HEK293 (cell line): ENCODE measurements at regions not wholly inside any gene's neighbourhood (a gene's known extent, or its start where the extent isn't known, plus 50 kb on each side); places are given as distances from the start of the nearest gene placed in this dataset.

Source experiments
- CTCF ChIA-PET: fragments of 350-600 bp; formaldehyde crosslinking; extraction: SDS; loops from one replicate; lab custom pipeline; 2021; ENCODE audit warnings: antibody characterized with exemption; lab: Yijun Ruan, JAX
- POLR2A ChIA-PET: fragments of 300-600 bp; formaldehyde crosslinking; extraction: SDS; loops from one replicate; lab custom pipeline; 2020; ENCODE audit warnings: antibody characterized with exemption, inconsistent platforms; lab: Yijun Ruan, JAX
- H3K27ac ChIP-seq: fragments of 200-500 bp; sonication (Bioruptor generic); 2 replicates; pipeline ENCODE4 v1.5.1; 2014; ENCODE audit warnings: low read depth, low read length, control low read depth, inconsistent platforms; ENCODE audit errors: extremely low read depth
- H3K36me3 ChIP-seq, 2 experiments: fragments of 200-500 bp in 1 of 2; sonication (Bioruptor generic) in 1 of 2; 1 replicate in 1 of 2; 2 replicates in 1 of 2; pipeline ENCODE4 v1.5.1; 2014 to 2017; ENCODE audit warnings: inconsistent platforms in 2 of 2, low read length in 2 of 2; ENCODE audit not compliant: control insufficient read depth in 2 of 2, insufficient read depth in 1 of 2
- H3K4me1 ChIP-seq: fragments of 200-500 bp; sonication (Bioruptor generic); 2 replicates; pipeline ENCODE4 v1.5.1; 2014; ENCODE audit warnings: mild to moderate bottlenecking, low read length, inconsistent platforms; ENCODE audit not compliant: control insufficient read depth, insufficient read depth
- H3K4me3 ChIP-seq: 2 replicates; pipeline ENCODE4 v1.5.1; 2011; ENCODE audit warnings: low read depth, mild to moderate bottlenecking, control low read depth, low read length, moderate library complexity
- H3K9me3 ChIP-seq: fragments of 200-500 bp; sonication (Bioruptor generic); 2 replicates; pipeline ENCODE4 v1.5.1; 2014; ENCODE audit warnings: low read depth, low read length, inconsistent platforms; ENCODE audit not compliant: control insufficient read depth, insufficient read depth
- BCL11A ChIP-seq: fragments of 450-650 bp; formaldehyde crosslinking; IDR thresholded peaks from 2 replicates; pipeline ENCODE4 v1.5.1; 2016; ENCODE audit warnings: low read depth, missing biosample characterization, missing genetic modification characterization
- BCL11B ChIP-seq: fragments of 450-650 bp; formaldehyde crosslinking; IDR thresholded peaks from 2 replicates; pipeline ENCODE4 v1.5.1; 2016; ENCODE audit warnings: low read depth, missing biosample characterization, missing genetic modification characterization
- CTCF ChIP-seq: fragments of 450-650 bp; formaldehyde crosslinking; IDR thresholded peaks from 2 replicates; pipeline ENCODE4 v1.5.1; 2016; ENCODE audit warnings: missing biosample characterization, missing genetic modification characterization
- KLF1 ChIP-seq: fragments of 450-650 bp; formaldehyde crosslinking; IDR thresholded peaks from 2 replicates; pipeline ENCODE4 v1.5.1; 2016; ENCODE audit warnings: missing biosample characterization, missing genetic modification characterization
- MEIS1 ChIP-seq: sonication (generic); formaldehyde crosslinking; IDR thresholded peaks from 2 replicates; pipeline ENCODE4 v1.8.1; 2022; ENCODE audit warnings: missing genetic modification reagents, mild to moderate bottlenecking, borderline replicate concordance
- MYNN ChIP-seq: fragments of 450-650 bp; formaldehyde crosslinking; IDR thresholded peaks from 2 replicates; pipeline ENCODE4 v1.5.1; 2016; ENCODE audit warnings: missing biosample characterization, missing genetic modification characterization, borderline replicate concordance
- PBX3 ChIP-seq: sonication (generic); formaldehyde crosslinking; IDR thresholded peaks from 2 replicates; pipeline ENCODE4 v1.8.1; 2022; ENCODE audit warnings: mild to moderate bottlenecking, moderate library complexity, missing genetic modification reagents
- SETDB1 ChIP-seq: IDR thresholded peaks from one replicate; pipeline ENCODE4 v1.6.1; 2017; ENCODE audit warnings: mild to moderate bottlenecking, low read length, moderate library complexity, mixed read lengths; ENCODE audit not compliant: insufficient read length
- YY1 ChIP-seq: fragments of 450-650 bp; formaldehyde crosslinking; IDR thresholded peaks from 2 replicates; pipeline ENCODE4 v1.5.1; 2018; ENCODE audit warnings: missing biosample characterization, missing genetic modification characterization
- YY2 ChIP-seq: fragments of 450-650 bp; formaldehyde crosslinking; IDR thresholded peaks from 2 replicates; pipeline ENCODE4 v1.5.1; 2016; ENCODE audit warnings: missing biosample characterization, missing genetic modification characterization
- ZBTB6 ChIP-seq: fragments of 450-650 bp; formaldehyde crosslinking; IDR thresholded peaks from 2 replicates; pipeline ENCODE4 v1.5.1; 2017; ENCODE audit warnings: missing biosample characterization, missing genetic modification characterization
- ZFP37 ChIP-seq: fragments of 450-650 bp; formaldehyde crosslinking; IDR thresholded peaks from 2 replicates; pipeline ENCODE4 v1.5.1; 2016; ENCODE audit warnings: missing biosample characterization, missing genetic modification characterization
- ZFP69B ChIP-seq: fragments of 450-650 bp; formaldehyde crosslinking; IDR thresholded peaks from 2 replicates; pipeline ENCODE4 v1.5.1; 2016; ENCODE audit warnings: missing biosample characterization, missing genetic modification characterization
- ZNF138 ChIP-seq: fragments of 450-650 bp; formaldehyde crosslinking; IDR thresholded peaks from 2 replicates; pipeline ENCODE4 v1.5.1; 2016; ENCODE audit warnings: missing biosample characterization, missing genetic modification characterization, borderline replicate concordance
- ZNF155 ChIP-seq: fragments of 450-650 bp; formaldehyde crosslinking; IDR thresholded peaks from 2 replicates; pipeline ENCODE4 v1.5.1; 2016; ENCODE audit warnings: missing biosample characterization, missing genetic modification characterization
- ZNF174 ChIP-seq: fragments of 450-650 bp; formaldehyde crosslinking; IDR thresholded peaks from 2 replicates; pipeline ENCODE4 v1.5.0; 2017; ENCODE audit warnings: missing biosample characterization, mild to moderate bottlenecking, missing genetic modification characterization
- ZNF214 ChIP-seq: fragments of 450-650 bp; formaldehyde crosslinking; IDR thresholded peaks from 2 replicates; pipeline ENCODE4 v1.5.1; 2017; ENCODE audit warnings: missing biosample characterization, mild to moderate bottlenecking, missing genetic modification characterization, borderline replicate concordance
- ZNF335 ChIP-seq: fragments of 450-650 bp; formaldehyde crosslinking; conservative IDR thresholded peaks from 2 replicates; pipeline ENCODE4 v1.5.1; 2016; ENCODE audit warnings: missing biosample characterization, missing genetic modification characterization
- ZNF37A ChIP-seq: fragments of 450-650 bp; IDR thresholded peaks from 2 replicates; pipeline ENCODE4 v1.5.1; 2018; ENCODE audit warnings: missing biosample characterization, missing genetic modification characterization
- ZNF423 ChIP-seq: fragments of 450-650 bp; formaldehyde crosslinking; IDR thresholded peaks from 2 replicates; pipeline ENCODE4 v1.5.1; 2016; ENCODE audit warnings: missing biosample characterization, missing genetic modification characterization
- ZNF48 ChIP-seq: fragments of 450-650 bp; formaldehyde crosslinking; IDR thresholded peaks from 2 replicates; pipeline ENCODE4 v1.5.1; 2016; ENCODE audit warnings: missing biosample characterization, missing genetic modification characterization
- ZNF521 ChIP-seq: fragments of 450-650 bp; formaldehyde crosslinking; IDR thresholded peaks from 2 replicates; pipeline ENCODE4 v1.5.1; 2017; ENCODE audit warnings: missing biosample characterization, mild to moderate bottlenecking, missing genetic modification characterization
- ZNF530 ChIP-seq: fragments of 450-650 bp; formaldehyde crosslinking; IDR thresholded peaks from 2 replicates; pipeline ENCODE4 v1.5.1; 2016; ENCODE audit warnings: low read depth, missing biosample characterization, missing genetic modification characterization
- ZNF549 ChIP-seq: fragments of 450-650 bp; IDR thresholded peaks from 2 replicates; pipeline ENCODE4 v1.5.1; 2018; ENCODE audit warnings: missing biosample characterization, missing genetic modification characterization, mild to moderate bottlenecking, inconsistent platforms, moderate library complexity
- ZNF596 ChIP-seq: fragments of 450-650 bp; IDR thresholded peaks from 2 replicates; pipeline ENCODE4 v1.5.0; 2018; ENCODE audit warnings: missing biosample characterization, mild to moderate bottlenecking, missing genetic modification characterization, moderate library complexity
- ZNF629 ChIP-seq: fragments of 450-650 bp; formaldehyde crosslinking; IDR thresholded peaks from 2 replicates; pipeline ENCODE4 v1.5.1; 2017; ENCODE audit warnings: missing biosample characterization, missing genetic modification characterization
- ZNF670 ChIP-seq: fragments of 450-650 bp; formaldehyde crosslinking; IDR thresholded peaks from 2 replicates; pipeline ENCODE4 v1.5.1; 2016; ENCODE audit warnings: missing biosample characterization, missing genetic modification characterization, low read depth
- ZNF76 ChIP-seq: fragments of 450-650 bp; formaldehyde crosslinking; IDR thresholded peaks from 2 replicates; pipeline ENCODE4; 2016; ENCODE audit warnings: low read depth, missing biosample characterization, missing genetic modification characterization, borderline replicate concordance
- ZNF777 ChIP-seq: fragments of 450-650 bp; formaldehyde crosslinking; IDR thresholded peaks from 2 replicates; pipeline ENCODE4 v1.5.1; 2017; ENCODE audit warnings: missing biosample characterization, missing genetic modification characterization, borderline replicate concordance
- ZNF792 ChIP-seq: fragments of 450-650 bp; formaldehyde crosslinking; IDR thresholded peaks from 2 replicates; pipeline ENCODE4 v1.5.1; 2016; ENCODE audit warnings: missing biosample characterization, missing genetic modification characterization
- ZNF830 ChIP-seq: fragments of 450-650 bp; IDR thresholded peaks from 2 replicates; pipeline ENCODE4 v1.5.0; 2018; ENCODE audit warnings: missing biosample characterization, missing genetic modification characterization, low read depth, mild to moderate bottlenecking, moderate library complexity
- ZSCAN16 ChIP-seq: fragments of 450-650 bp; formaldehyde crosslinking; IDR thresholded peaks from 2 replicates; pipeline ENCODE4 v1.5.1; 2016; ENCODE audit warnings: missing biosample characterization, missing genetic modification characterization
- ZXDB ChIP-seq: fragments of 450-650 bp; formaldehyde crosslinking; IDR thresholded peaks from 2 replicates; pipeline ENCODE4 v1.5.1; 2016; ENCODE audit warnings: missing biosample characterization, missing genetic modification characterization
- TF ChIP-seq, protein P1 (sequence below): fragments of 450-650 bp; formaldehyde crosslinking; IDR thresholded peaks from 2 replicates; pipeline ENCODE4 v1.5.1; 2017; ENCODE audit warnings: missing biosample characterization, missing genetic modification characterization

GRCh38 chr20:53753880-53754459, 160.3 kb upstream of the ZNF217 start:
- no peaks in the 10 kb centered on the region; the same call in 1 of the 2 replicates for H3K4me1 ChIP-seq
- H3K4me3 ChIP-seq = no peak overlapping the region
- H3K9me3 ChIP-seq = no peaks in the 10 kb centered on the region
- CTCF ChIA-PET = interaction anchor here (0.6 kb wide), 2 partner anchors 71 to 173 kb away, joined by 3 to 5 read pairs; no protein-coding TSS in a partner anchor
- no peak overlapping the region for H3K27ac ChIP-seq
- POLR2A ChIA-PET = interaction anchor here (1.1 kb wide), 1 partner anchor 16 kb away, joined by 3 read pairs; no protein-coding TSS in a partner anchor
- no peaks in the 10 kb centered on the region for H3K36me3 ChIP-seq
- TF ChIP-seq ZNF423 (no peak), ZNF777 (no peak), BCL11A (tag by site-specific recombination) (no peak), PBX3 (CRISPR knock-in tag) (no peak), ZNF37A (no peak), KLF1 (no peak), SETDB1 (no peak), ZNF48 (tag by site-specific recombination) (no peak), ZFP69B (tag by site-specific recombination) (0 out of 2 replicates have a peak, but pooled peaks have one; percentile 17), ZNF830 (no peak), ZNF670 (tag by site-specific recombination) (no peak), MEIS1 (CRISPR knock-in tag) (no peak), CTCF (tag by site-specific recombination) (no peak), ZNF155 (tag by site-specific recombination) (no peak), ZBTB6 (tag by site-specific recombination) (no peak), ZNF549 (tag by site-specific recombination) (no peak), ZNF792 (tag by site-specific recombination) (no peak), BCL11B (tag by site-specific recombination) (no peak), ZNF76 (no peak), YY1 (tag by site-specific recombination) (no peak), ZXDB (tag by site-specific recombination) (0 out of 2 replicates have a peak, but pooled peaks have one; percentile 28), ZNF335 (tag by site-specific recombination) (peak; percentile 34; the same call in 1 of the 2 replicates), ZSCAN16 (tag by site-specific recombination) (no peak), YY2 (tag by site-specific recombination) (no peak), ZNF530 (no peak), ZNF214 (tag by site-specific recombination) (no peak), ZNF596 (tag by site-specific recombination) (peak; percentile 84; the same call in 1 of the 2 replicates), MYNN (no peak), ZNF629 (tag by site-specific recombination) (no peak), ZNF138 (tag by site-specific recombination) (no peak), ZNF521 (tag by site-specific recombination) (no peak), ZNF174 (no peak), ZFP37 (tag by site-specific recombination) (no peak)
- TF ChIP-seq, protein P1, sequence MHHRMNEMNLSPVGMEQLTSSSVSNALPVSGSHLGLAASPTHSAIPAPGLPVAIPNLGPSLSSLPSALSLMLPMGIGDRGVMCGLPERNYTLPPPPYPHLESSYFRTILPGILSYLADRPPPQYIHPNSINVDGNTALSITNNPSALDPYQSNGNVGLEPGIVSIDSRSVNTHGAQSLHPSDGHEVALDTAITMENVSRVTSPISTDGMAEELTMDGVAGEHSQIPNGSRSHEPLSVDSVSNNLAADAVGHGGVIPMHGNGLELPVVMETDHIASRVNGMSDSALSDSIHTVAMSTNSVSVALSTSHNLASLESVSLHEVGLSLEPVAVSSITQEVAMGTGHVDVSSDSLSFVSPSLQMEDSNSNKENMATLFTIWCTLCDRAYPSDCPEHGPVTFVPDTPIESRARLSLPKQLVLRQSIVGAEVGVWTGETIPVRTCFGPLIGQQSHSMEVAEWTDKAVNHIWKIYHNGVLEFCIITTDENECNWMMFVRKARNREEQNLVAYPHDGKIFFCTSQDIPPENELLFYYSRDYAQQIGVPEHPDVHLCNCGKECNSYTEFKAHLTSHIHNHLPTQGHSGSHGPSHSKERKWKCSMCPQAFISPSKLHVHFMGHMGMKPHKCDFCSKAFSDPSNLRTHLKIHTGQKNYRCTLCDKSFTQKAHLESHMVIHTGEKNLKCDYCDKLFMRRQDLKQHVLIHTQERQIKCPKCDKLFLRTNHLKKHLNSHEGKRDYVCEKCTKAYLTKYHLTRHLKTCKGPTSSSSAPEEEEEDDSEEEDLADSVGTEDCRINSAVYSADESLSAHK = no peak
